Esophagus muscularis mucosa (tissue), 3 donors: ENCODE measurements at regions not wholly inside any gene's neighbourhood (a gene's known extent, or its start where the extent isn't known, plus 50 kb on each side); places are given as distances from the start of the nearest gene placed in this dataset.

Source experiments
- CTCF ChIP-seq, 3 experiments: fragments of 200-600 bp in 2 of 3; fragments of 450-650 bp in 1 of 3; sonication (generic) in 2 of 3; IDR thresholded peaks; one replicate each; pipeline ENCODE4 v1.5.1; 2017 to 2019; ENCODE audit warnings: antibody characterized with exemption in 3 of 3, mild to moderate bottlenecking in 2 of 3, moderate library complexity in 1 of 3
- POLR2A ChIP-seq: fragments of 450-650 bp; IDR thresholded peaks from one replicate; pipeline ENCODE4 v1.6.1; 2017; ENCODE audit warnings: antibody characterized with exemption, moderate library complexity, mild to moderate bottlenecking, low read depth
- POLR2AphosphoS5 ChIP-seq, 2 donors: sonication (generic); formaldehyde crosslinking; IDR thresholded peaks; one replicate each; pipeline ENCODE4 v1.6.1; 2017; ENCODE audit warnings: antibody characterized with exemption in 2 of 2

GRCh38 chr2:120651818-120652217, 83.8 kb upstream of the GLI2 start:
- TF ChIP-seq CTCF (IDR thresholded peaks at IDR 0.05), result no peak
- no peak for TF ChIP-seq POLR2A
- no peak for TF ChIP-seq POLR2AphosphoS5 (IDR thresholded peaks at IDR 0.05)
